Heart left ventricle (tissue), 16 donors: ENCODE measurements at regions not wholly inside any gene's neighbourhood (a gene's known extent, or its start where the extent isn't known, plus 50 kb on each side); places are given as distances from the start of the nearest gene placed in this dataset.
A peak's percentile ranks its signal among the peaks of the same experiment; 100 is the strongest.

Experiments
- ATAC-seq, 4 donors: fragments of 200-7000 bp; cut with Tn5 transposase; one replicate each; pipeline ENCODE4 v1.9.1; 2020 to 2022; ENCODE audit warnings: moderate library complexity in 4 of 4, mild to moderate bottlenecking in 3 of 4, moderate number of reproducible peaks in 1 of 4
- DNase-seq, 5 donors: peaks; one replicate each; pipeline ENCODE4 v3.0.0-alpha.2; 2020
- H3K27ac ChIP-seq, 12 donors: fragments of 200-600 bp; sonication (generic) in 4 of 12; one replicate each; pipeline versions ENCODE4 v1.5.0 to v1.8.0; 2016 to 2022; ENCODE audit warnings: mild to moderate bottlenecking in 2 of 12
- H3K27me3 ChIP-seq, 9 donors: fragments of 200-600 bp; sonication (generic) in 2 of 9; one replicate each; pipeline versions ENCODE4 v1.5.1 to v1.8.0; 2016 to 2022; ENCODE audit warnings: mild to moderate bottlenecking in 3 of 9
- H3K36me3 ChIP-seq, 9 donors: fragments of 200-600 bp; sonication (generic) in 2 of 9; one replicate each; pipeline versions ENCODE4 v1.5.0 to v1.8.0; 2018 to 2022; ENCODE audit warnings: mild to moderate bottlenecking in 2 of 9
- H3K4me1 ChIP-seq, 12 donors: fragments of 200-600 bp; sonication (generic) in 4 of 12; one replicate each; pipeline versions ENCODE4 v1.5.0 to v1.8.0; 2016 to 2022; ENCODE audit warnings: mild to moderate bottlenecking in 3 of 12
- H3K4me3 ChIP-seq, 12 donors: fragments of 200-600 bp; sonication (generic) in 4 of 12; one replicate each; pipeline versions ENCODE4 v1.5.0 to v1.8.0; 2017 to 2022; ENCODE audit warnings: mild to moderate bottlenecking in 9 of 12, moderate library complexity in 4 of 12
- H3K9me3 ChIP-seq, 12 donors: fragments of 200-600 bp; sonication (generic) in 4 of 12; one replicate each; pipeline versions ENCODE4 v1.5.0 to v1.8.0; 2016 to 2022; ENCODE audit warnings: mild to moderate bottlenecking in 1 of 12
- POLR2A ChIP-seq, 2 donors: fragments of 450-650 bp; IDR thresholded peaks; one replicate each; pipeline ENCODE4 v1.6.1; 2017; ENCODE audit warnings: antibody characterized with exemption in 2 of 2, mild to moderate bottlenecking in 2 of 2, moderate library complexity in 2 of 2
- WGBS, 4 donors: extraction: QIAGEN DNeasy Blood & Tissue Kit in 2 of 4; methylation state at CpG; one replicate each; pipeline versions ENCODE4 v1.1.5 to v1.1.7; 2013 to 2018; 5-methylcytosine and 5-hydroxymethylcytosine counted together
- intact Hi-C, 10 donors: fragments of 100-400 bp; cut with DNase I; formaldehyde crosslinking; loops; one replicate each; pipeline versions ENCODE4 v1.11.1 to v1.14.2; 2022
- TF ChIP-seq, protein P1 (sequence below), 12 donors: fragments of 200-600 bp; sonication (generic) in 4 of 12; IDR thresholded peaks; one replicate each; pipeline versions ENCODE4 v1.5.0 to v1.8.0; 2018 to 2022; ENCODE audit warnings: antibody characterized with exemption in 12 of 12, mild to moderate bottlenecking in 5 of 12
- donor health status: ischemic (EF 13 %, LVEDD 7.1; RV severe dilation, severe dysfunction).
- donor health status: healthy with polysubstance abuse.
- donor health status: DM: no; HTN: yes; CAD: no.
- donor health status: DM: no; HTN: no; CAD: no.
- donor health status: ischemic (EF 25% LVEDD 6.9; RV normal size, moderate dysfunction).
- donor health status: ischemic (EF 25% LVEDD 5.7; RV mildly dilated, moderate dysfunction).
- donor health status: healthy.
- donor health status: DM: yes; HTN: yes; CAD: no.
- donor health status: ischemic (EF 35%, LVEDD 5.7; RV mildly dilated, moderate dysfunction).
- donor health status: nonischemic (EF 11% LVEDD 7.7; RV severe dilation, severe dysfunction).
- donor health status: DM: yes; HTN: yes; CAD: no.
- donor health status: PGD.
- donor health status: ischemic (EF 29% LVEDD 5.4; RV normal size, mild dysfunction).
- donor health status: nonischemic (EF 23%, LVEDD 6.1; RV moderate dilation, normal function).

DNA sequence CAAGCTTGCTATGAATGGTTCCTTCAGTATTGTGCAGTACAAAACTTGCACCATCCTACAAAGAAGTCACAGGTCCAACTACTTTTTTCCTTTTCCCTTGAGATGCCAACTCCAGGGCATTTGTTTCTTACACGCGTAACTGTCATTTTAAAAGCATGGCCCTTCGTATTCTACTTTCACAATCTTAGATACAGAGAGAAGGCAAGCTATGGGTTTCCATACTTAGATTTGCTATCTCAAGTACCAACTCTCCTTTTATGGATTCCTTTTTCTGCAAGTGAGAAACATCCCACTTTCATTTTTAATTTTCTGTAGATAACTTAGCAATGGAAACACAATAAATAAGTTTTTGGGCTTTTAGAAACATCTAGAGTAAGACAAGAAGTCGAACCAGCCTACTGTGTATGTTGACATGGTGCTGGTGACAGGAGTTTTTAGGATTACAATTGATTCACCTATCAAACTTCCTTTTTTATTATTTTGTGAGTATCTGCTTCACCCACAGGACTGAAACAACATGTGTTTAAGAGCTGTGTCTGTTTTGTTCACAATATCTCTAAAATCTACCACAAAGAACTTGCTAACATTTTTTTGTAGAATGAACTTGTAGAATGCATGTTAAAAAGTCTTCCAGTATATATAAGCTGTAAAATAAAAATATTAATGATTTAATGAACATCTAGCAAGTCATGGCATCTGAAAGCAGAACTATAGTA, 124.1 kb downstream of the FAM174A start:
- 88 to 94% (median 89%) methylated on average over 4 of the region's 4 CpGs for WGBS, 4 donors
- no peaks in the 10 kb centered on the region for H3K36me3 ChIP-seq
- H3K27ac ChIP-seq = no peak overlapping the region
- DNase-seq (no peak), ATAC-seq (no peak)
- intact Hi-C loops = no loop called here
- no peak overlapping the region for H3K4me3 ChIP-seq
- TF ChIP-seq, protein P1, sequence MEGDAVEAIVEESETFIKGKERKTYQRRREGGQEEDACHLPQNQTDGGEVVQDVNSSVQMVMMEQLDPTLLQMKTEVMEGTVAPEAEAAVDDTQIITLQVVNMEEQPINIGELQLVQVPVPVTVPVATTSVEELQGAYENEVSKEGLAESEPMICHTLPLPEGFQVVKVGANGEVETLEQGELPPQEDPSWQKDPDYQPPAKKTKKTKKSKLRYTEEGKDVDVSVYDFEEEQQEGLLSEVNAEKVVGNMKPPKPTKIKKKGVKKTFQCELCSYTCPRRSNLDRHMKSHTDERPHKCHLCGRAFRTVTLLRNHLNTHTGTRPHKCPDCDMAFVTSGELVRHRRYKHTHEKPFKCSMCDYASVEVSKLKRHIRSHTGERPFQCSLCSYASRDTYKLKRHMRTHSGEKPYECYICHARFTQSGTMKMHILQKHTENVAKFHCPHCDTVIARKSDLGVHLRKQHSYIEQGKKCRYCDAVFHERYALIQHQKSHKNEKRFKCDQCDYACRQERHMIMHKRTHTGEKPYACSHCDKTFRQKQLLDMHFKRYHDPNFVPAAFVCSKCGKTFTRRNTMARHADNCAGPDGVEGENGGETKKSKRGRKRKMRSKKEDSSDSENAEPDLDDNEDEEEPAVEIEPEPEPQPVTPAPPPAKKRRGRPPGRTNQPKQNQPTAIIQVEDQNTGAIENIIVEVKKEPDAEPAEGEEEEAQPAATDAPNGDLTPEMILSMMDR (IDR thresholded peaks at IDR 0.05) = no peak
- no peak for TF ChIP-seq POLR2A (IDR thresholded peaks at IDR 0.05)
- H3K4me1 ChIP-seq = no peaks in the 10 kb centered on the region
- H3K9me3 ChIP-seq = no peaks in the 10 kb centered on the region
- no peaks in the 10 kb centered on the region for H3K27me3 ChIP-seq

DNA sequence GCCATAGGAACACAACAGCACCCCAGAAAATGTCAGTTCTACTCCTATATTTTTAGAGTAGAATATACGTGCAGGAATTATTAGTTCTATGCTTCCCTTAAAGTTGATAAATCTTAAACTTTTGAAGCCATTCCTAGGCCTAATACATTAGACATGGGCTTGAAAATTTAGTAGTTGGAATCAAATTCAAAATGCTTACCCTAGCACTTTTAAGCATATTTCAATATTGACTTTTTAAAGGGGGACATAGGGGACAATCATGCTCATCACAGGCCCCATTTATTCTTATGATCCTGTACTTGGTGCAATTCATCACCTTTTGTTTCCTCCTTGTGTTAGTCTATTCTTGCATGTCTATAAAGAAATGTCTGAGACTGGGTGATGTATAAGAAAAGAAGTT, 129.0 kb downstream of the FAM174A start:
- Histone ChIP-seq H3K36me3 (no peaks in the 10 kb centered on the region), H3K27me3 (no peaks in the 10 kb centered on the region), H3K9me3 (no peaks in the 10 kb centered on the region), H3K27ac (no peak overlapping the region), H3K4me1 (peaks cover 0 to 7% (median 0%) of the 10 kb centered on the region in 12 donors), H3K4me3 (no peak overlapping the region)
- WGBS, 4 donors = 89 to 92% (median 92%) methylated on average over 1 of the region's 1 CpG
- no peak for ATAC-seq
- DNase-seq = no peak
- intact Hi-C loops = no loop called here
- TF ChIP-seq POLR2A (IDR thresholded peaks at IDR 0.05) = no peak
- TF ChIP-seq, protein P1 (IDR thresholded peaks at IDR 0.05) = no peak

DNA sequence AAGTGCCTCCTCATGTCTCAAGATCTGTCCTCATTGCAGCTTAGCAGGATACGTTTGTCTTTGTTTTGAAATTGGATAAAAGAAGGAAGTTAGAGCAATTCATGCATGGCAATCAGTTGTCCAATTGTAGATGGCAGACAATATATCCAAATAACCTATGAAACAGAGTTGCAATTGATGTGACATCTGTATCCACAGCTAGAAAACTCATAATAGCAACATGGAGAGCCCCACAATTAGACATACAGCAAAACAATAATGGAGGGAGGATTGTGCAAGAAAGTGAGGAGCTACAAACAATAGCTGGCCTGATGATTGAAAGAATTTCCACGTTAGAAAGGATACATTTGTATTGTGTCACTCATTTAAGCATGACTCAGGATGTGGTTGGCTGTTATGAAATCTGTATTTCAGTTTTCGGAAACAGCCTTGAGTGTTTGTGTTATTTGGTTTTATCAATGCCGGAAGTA, 132.0 kb downstream of the FAM174A start:
- H3K27ac ChIP-seq = peak overlapping the region in 1 of 12 donors; percentile 66
- no peaks in the 10 kb centered on the region for H3K36me3 ChIP-seq
- H3K4me3 ChIP-seq = no peak overlapping the region
- intact Hi-C loops = no loop called here
- no peaks in the 10 kb centered on the region for H3K27me3 ChIP-seq
- peaks cover 0 to 4% (median 0%) of the 10 kb centered on the region in 12 donors for H3K9me3 ChIP-seq
- peaks cover 0 to 7% (median 0%) of the 10 kb centered on the region in 12 donors for H3K4me1 ChIP-seq
- DNase-seq (no peak), ATAC-seq (peak in 2 of 4 donors; percentile 29 to 34)
- TF ChIP-seq, protein P1 (IDR thresholded peaks at IDR 0.05) = no peak
- no peak for TF ChIP-seq POLR2A (IDR thresholded peaks at IDR 0.05)
- WGBS, 4 donors = 53 to 60% (median 56%) methylated on average over 4 of the region's 4 CpGs

DNA sequence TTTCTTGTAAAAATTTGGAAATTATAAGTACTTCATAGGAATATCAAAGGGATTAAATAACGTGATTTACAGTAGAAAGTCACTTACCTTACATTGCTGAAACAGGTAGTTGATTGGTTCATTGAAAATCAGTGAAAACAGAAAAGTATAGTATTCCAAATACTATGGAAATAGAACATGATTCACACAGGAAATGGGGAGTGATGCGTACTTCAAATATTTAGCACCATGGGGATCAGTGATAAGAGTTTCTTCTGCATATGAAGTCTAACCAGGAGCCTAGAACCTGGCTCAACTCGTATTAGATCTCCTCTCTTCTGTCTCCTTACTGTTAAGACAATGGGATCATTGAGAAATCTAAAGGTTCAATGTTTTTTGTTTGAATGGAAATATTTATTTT, 133.3 kb downstream of the FAM174A start:
- peaks cover 0 to 5% (median 0%) of the 10 kb centered on the region in 12 donors for H3K9me3 ChIP-seq
- 56 to 62% (median 60%) methylated on average over 3 of the region's 3 CpGs for WGBS, 4 donors
- H3K27ac ChIP-seq = no peak overlapping the region
- intact Hi-C loops = no loop called here
- H3K27me3 ChIP-seq = no peaks in the 10 kb centered on the region
- DNase-seq = no peak
- H3K4me1 ChIP-seq = peaks cover 0 to 7% (median 0%) of the 10 kb centered on the region in 12 donors
- no peaks in the 10 kb centered on the region for H3K36me3 ChIP-seq
- no peak for TF ChIP-seq POLR2A (IDR thresholded peaks at IDR 0.05)
- TF ChIP-seq, protein P1 (IDR thresholded peaks at IDR 0.05) = no peak
- no peak overlapping the region for H3K4me3 ChIP-seq
- ATAC-seq = no peak
